ENCODE measurements at regions not wholly inside any gene's neighbourhood (a gene's known extent, or its start where the extent isn't known, plus 50 kb on each side); places are given as distances from the start of the nearest gene placed in this dataset.

GRCh38 chr4:138014590-138015288 is 227.4 kb downstream of the SLC7A11 start:
- WGBS (ENCODE audit: low lambda C conversion rate), result 79% methylated on average over 6 of the region's 6 CpGs
- no peaks in the 10 kb centered on the region for H4K20me1 ChIP-seq (ENCODE audit: insufficient read depth)

More at GRCh38 chr4:138014590-138015288, 227.4 kb downstream of the SLC7A11 start:
- Histone ChIP-seq H3K4me3 (ENCODE audit: low read depth in 2 of 2, low read length in 1 of 2) (no peak overlapping the region), H2AFZ (ENCODE audit: low read depth) (no peak overlapping the region), H3K79me2 (ENCODE audit: insufficient read depth) (no peaks in the 10 kb centered on the region), H3K4me1 (ENCODE audit: control insufficient read depth in 1 of 2, insufficient read depth in 2 of 2, low read depth in 1 of 2, low read length in 1 of 2) (no peaks in the 10 kb centered on the region), H3F3A (replicated peaks; ENCODE audit: insufficient read depth) (no peaks in the 10 kb centered on the region), H3K9ac (no peak overlapping the region), H3K9me2 (no peaks in the 10 kb centered on the region), H3K9me3 (no peaks in the 10 kb centered on the region), H3K27ac (ENCODE audit: low read depth in 2 of 2, low read length in 1 of 2) (no peak overlapping the region), H3K4me2 (no peak overlapping the region), H3K27me3 (ENCODE audit: insufficient read depth) (no peaks in the 10 kb centered on the region), H3K36me3 (replicated peaks in 1 of 2; ENCODE audit: control insufficient read depth in 1 of 2, insufficient read depth in 2 of 2, low read length in 1 of 2) (no peaks in the 10 kb centered on the region)
- ChIA-PET POLR2A (no interaction called here), CTCF (no interaction called here)
- DNase-seq, result no peak
- no peak for TF ChIP-seq MXI1 (IDR thresholded peaks at IDR 0.05; ENCODE audit: low read depth, low read length)
- no peak for TF ChIP-seq IRF3 (IDR thresholded peaks at IDR 0.05; ENCODE audit: low read depth, low read length)
- no peak for TF ChIP-seq USF2 (IDR thresholded peaks at IDR 0.05; ENCODE audit: borderline replicate concordance, low read depth, low read length)
- no peak for TF ChIP-seq GATA2 (CRISPR knock-in tag; IDR thresholded peaks at IDR 0.05)
- TF ChIP-seq CHD2 (IDR thresholded peaks at IDR 0.05; ENCODE audit: low read length, partially characterized antibody), result no peak
- TF ChIP-seq TCF12 (IDR thresholded peaks at IDR 0.05), result no peak
- no peak for TF ChIP-seq EP300 (IDR thresholded peaks at IDR 0.05; ENCODE audit: borderline replicate concordance in 1 of 2, low read depth in 1 of 2, low read length in 1 of 2)
- TF ChIP-seq FOSL2 (IDR thresholded peaks at IDR 0.05; ENCODE audit: borderline replicate concordance, low read depth), result no peak
- no peak for TF ChIP-seq RAD21 (IDR thresholded peaks at IDR 0.05; ENCODE audit: low read length)
- TF ChIP-seq NRF1 (IDR thresholded peaks at IDR 0.05; ENCODE audit: low read depth, low read length), result no peak
- no peak for TF ChIP-seq ZBTB33 (IDR thresholded peaks at IDR 0.05; ENCODE audit: borderline replicate concordance, low read depth)
- no peak for TF ChIP-seq SMC3 (IDR thresholded peaks at IDR 0.05; ENCODE audit: low read depth, low read length)
- TF ChIP-seq MEF2A (IDR thresholded peaks at IDR 0.05; ENCODE audit: borderline replicate concordance, low read depth), result no peak
- TF ChIP-seq ELF1 (IDR thresholded peaks at IDR 0.05), result no peak
- TF ChIP-seq FOXM1 (IDR thresholded peaks at IDR 0.05; ENCODE audit: low read depth), result no peak
- TF ChIP-seq EZH2phosphoT487 (IDR thresholded peaks at IDR 0.05; ENCODE audit: borderline replicate concordance, low read depth), result no peak
